BLaER1 treated with 17β-estradiol and CSF1 and Interleukin-3, amounts not matched to agents 10 nM and 100 nM (cell line): ENCODE measurements at regions not wholly inside any gene's neighbourhood (a gene's known extent, or its start where the extent isn't known, plus 50 kb on each side); places are given as distances from the start of the nearest gene placed in this dataset.
A peak's percentile ranks its signal among the peaks of the same experiment; 100 is the strongest.

Experiments used
- H3K27ac ChIP-seq, 11 experiments: shearing (Covaris generic); formaldehyde crosslinking; 2 replicates each; pipeline ENCODE4 v1.8.1; 2022
- H3K27me3 ChIP-seq, 11 experiments: shearing (Covaris generic); formaldehyde crosslinking; 2 replicates each; pipeline ENCODE4 v1.8.1; 2022
- H3K36me3 ChIP-seq, 11 experiments: shearing (Covaris generic); formaldehyde crosslinking; 2 replicates each; pipeline ENCODE4 v1.8.1; 2022
- H3K4me1 ChIP-seq, 10 experiments: shearing (Covaris generic); formaldehyde crosslinking; 2 replicates each; pipeline ENCODE4 v1.8.1; 2022
- H3K4me2 ChIP-seq, 11 experiments: shearing (Covaris generic); formaldehyde crosslinking; 2 replicates each; pipeline ENCODE4 v1.8.1; 2022
- H3K4me3 ChIP-seq, 10 experiments: shearing (Covaris generic); formaldehyde crosslinking; 2 replicates each; pipeline ENCODE4 v1.8.1; 2022
- H3K9ac ChIP-seq, 11 experiments: shearing (Covaris generic); formaldehyde crosslinking; 2 replicates each; pipeline ENCODE4 v1.8.1; 2022
- H3K9me3 ChIP-seq, 11 experiments: shearing (Covaris generic); formaldehyde crosslinking; replicated peaks in 1 of 11; 2 replicates each; pipeline ENCODE4 v1.8.1; 2022
- H4K20me1 ChIP-seq, 11 experiments: shearing (Covaris generic); formaldehyde crosslinking; 2 replicates each; pipeline ENCODE4 v1.8.1; 2022
- Cebpa-rat ChIP-seq, 11 experiments: shearing (Covaris generic); IDR thresholded peaks; 2 replicates each; pipeline ENCODE4 v1.8.1; 2022

GRCh38 chr10:37632641-37633040 lies 224.8 kb downstream of the ZNF248 start:
- no peak overlapping the region for H3K4me3 ChIP-seq
- no peak overlapping the region for H3K27ac ChIP-seq
- H3K9ac ChIP-seq, result no peak overlapping the region
- no peaks in the 10 kb centered on the region for H3K36me3 ChIP-seq
- no peaks in the 10 kb centered on the region for H3K4me1 ChIP-seq
- H3K4me2 ChIP-seq, result no peak overlapping the region
- H4K20me1 ChIP-seq, result no peaks in the 10 kb centered on the region
- TF ChIP-seq Cebpa-rat (IDR thresholded peaks at IDR 0.05), result no peak
- peaks cover 0 to 24% (median 9%) of the 10 kb centered on the region in 11 experiments; a peak in 12 of 22 replicates for H3K9me3 ChIP-seq
- no peaks in the 10 kb centered on the region for H3K27me3 ChIP-seq

GRCh38 chr10:37623506-37623905 lies 233.9 kb downstream of the ZNF248 start:
- H3K4me3 ChIP-seq, result no peak overlapping the region
- peaks cover 0 to 20% (median 0%) of the 10 kb centered on the region in 11 experiments; a peak in 10 of 22 replicates for H3K9me3 ChIP-seq
- peaks cover 0 to 11% (median 4%) of the 10 kb centered on the region in 10 experiments; a peak in 8 of 20 replicates for H3K4me1 ChIP-seq
- no peaks in the 10 kb centered on the region for H3K36me3 ChIP-seq
- no peaks in the 10 kb centered on the region for H3K27me3 ChIP-seq
- H3K4me2 ChIP-seq, result no peak overlapping the region
- H4K20me1 ChIP-seq, result no peaks in the 10 kb centered on the region
- no peak for TF ChIP-seq Cebpa-rat (IDR thresholded peaks at IDR 0.05)
- no peak overlapping the region for H3K9ac ChIP-seq
- no peak overlapping the region for H3K27ac ChIP-seq

GRCh38 chr10:37619336-37619735 lies 238.1 kb downstream of the ZNF248 start:
- Histone ChIP-seq H3K9ac (no peak overlapping the region), H3K27me3 (no peaks in the 10 kb centered on the region), H3K9me3 (peaks cover 0 to 23% (median 6%) of the 10 kb centered on the region in 11 experiments; a peak in 11 of 22 replicates), H4K20me1 (no peaks in the 10 kb centered on the region), H3K4me1 (peaks cover 0 to 11% (median 4%) of the 10 kb centered on the region in 10 experiments; a peak in 8 of 20 replicates), H3K4me2 (peak overlapping the region in 5 of 11 experiments; percentile 11 to 48 (median 33); a peak in 9 of 22 replicates), H3K27ac (no peak overlapping the region), H3K4me3 (no peak overlapping the region), H3K36me3 (no peaks in the 10 kb centered on the region)
- TF ChIP-seq Cebpa-rat (IDR thresholded peaks at IDR 0.05), result no peak

GRCh38 chr10:37588299-37588698 lies 269.1 kb downstream of the ZNF248 start:
- Histone ChIP-seq H3K4me2 (no peak overlapping the region), H4K20me1 (no peaks in the 10 kb centered on the region), H3K36me3 (no peaks in the 10 kb centered on the region), H3K9me3 (no peaks in the 10 kb centered on the region), H3K27me3 (no peaks in the 10 kb centered on the region), H3K27ac (no peak overlapping the region), H3K4me1 (no peaks in the 10 kb centered on the region), H3K9ac (no peak overlapping the region), H3K4me3 (no peak overlapping the region)
- TF ChIP-seq Cebpa-rat (IDR thresholded peaks at IDR 0.05), result no peak

GRCh38 chr10:37584643-37585042 lies 272.8 kb downstream of the ZNF248 start:
- Histone ChIP-seq H3K4me1 (no peaks in the 10 kb centered on the region), H3K27me3 (no peaks in the 10 kb centered on the region), H3K9me3 (no peaks in the 10 kb centered on the region), H3K27ac (no peak overlapping the region), H3K36me3 (no peaks in the 10 kb centered on the region), H4K20me1 (no peaks in the 10 kb centered on the region), H3K9ac (no peak overlapping the region), H3K4me2 (no peak overlapping the region), H3K4me3 (no peak overlapping the region)
- no peak for TF ChIP-seq Cebpa-rat (IDR thresholded peaks at IDR 0.05)

- H4K20me1 ChIP-seq, result no peaks in the 10 kb centered on the region
- no peaks in the 10 kb centered on the region for H3K9me3 ChIP-seq
- H3K4me2 ChIP-seq, result no peak overlapping the region
- no peak for TF ChIP-seq Cebpa-rat (IDR thresholded peaks at IDR 0.05)
- no peaks in the 10 kb centered on the region for H3K27me3 ChIP-seq
- no peak overlapping the region for H3K4me3 ChIP-seq
- H3K4me1 ChIP-seq, result no peaks in the 10 kb centered on the region
- H3K9ac ChIP-seq, result no peak overlapping the region
- no peaks in the 10 kb centered on the region for H3K36me3 ChIP-seq
- no peak overlapping the region for H3K27ac ChIP-seq
Observed at GRCh38 chr10:37582237-37582636, 275.2 kb downstream of the ZNF248 start.

- no peak for TF ChIP-seq Cebpa-rat (IDR thresholded peaks at IDR 0.05)
- Histone ChIP-seq H3K9ac (no peak overlapping the region), H3K4me1 (no peaks in the 10 kb centered on the region), H3K27ac (no peak overlapping the region), H3K9me3 (no peaks in the 10 kb centered on the region), H3K36me3 (no peaks in the 10 kb centered on the region), H3K27me3 (no peaks in the 10 kb centered on the region), H4K20me1 (no peaks in the 10 kb centered on the region), H3K4me3 (no peak overlapping the region), H3K4me2 (no peak overlapping the region)
Observed at GRCh38 chr10:37576154-37576553, 281.3 kb downstream of the ZNF248 start.

GRCh38 chr10:37572206-37572605 lies 285.2 kb downstream of the ZNF248 start:
- H3K4me1 ChIP-seq, result no peaks in the 10 kb centered on the region
- H3K4me3 ChIP-seq, result no peak overlapping the region
- no peaks in the 10 kb centered on the region for H3K27me3 ChIP-seq
- TF ChIP-seq Cebpa-rat (IDR thresholded peaks at IDR 0.05), result no peak
- H3K4me2 ChIP-seq, result no peak overlapping the region
- no peak overlapping the region for H3K27ac ChIP-seq
- H3K9ac ChIP-seq, result no peak overlapping the region
- no peaks in the 10 kb centered on the region for H3K9me3 ChIP-seq
- H4K20me1 ChIP-seq, result no peaks in the 10 kb centered on the region
- H3K36me3 ChIP-seq, result no peaks in the 10 kb centered on the region

- H3K4me3 ChIP-seq, result no peak overlapping the region
- no peak overlapping the region for H3K27ac ChIP-seq
- H3K36me3 ChIP-seq, result no peaks in the 10 kb centered on the region
- H3K9me3 ChIP-seq, result no peaks in the 10 kb centered on the region
- no peaks in the 10 kb centered on the region for H3K27me3 ChIP-seq
- no peak overlapping the region for H3K9ac ChIP-seq
- H3K4me1 ChIP-seq, result no peaks in the 10 kb centered on the region
- no peak overlapping the region for H3K4me2 ChIP-seq
- TF ChIP-seq Cebpa-rat (IDR thresholded peaks at IDR 0.05), result no peak
- no peaks in the 10 kb centered on the region for H4K20me1 ChIP-seq
Observed at GRCh38 chr10:37566332-37566731, 291.1 kb downstream of the ZNF248 start.

GRCh38 chr10:37563715-37564108 lies 293.7 kb downstream of the ZNF248 start:
- Histone ChIP-seq H3K4me2 (no peak overlapping the region), H3K4me1 (no peaks in the 10 kb centered on the region), H3K9ac (no peak overlapping the region), H3K36me3 (no peaks in the 10 kb centered on the region), H4K20me1 (no peaks in the 10 kb centered on the region), H3K9me3 (no peaks in the 10 kb centered on the region), H3K27ac (no peak overlapping the region), H3K27me3 (no peaks in the 10 kb centered on the region), H3K4me3 (no peak overlapping the region)
- TF ChIP-seq Cebpa-rat (IDR thresholded peaks at IDR 0.05), result no peak
